22Rv1 (cell line): ENCODE measurements at regions not wholly inside any gene's neighbourhood (a gene's known extent, or its start where the extent isn't known, plus 50 kb on each side); places are given as distances from the start of the nearest gene placed in this dataset.

Source experiments
- CTCF ChIP-seq: fragments of 450-650 bp; IDR thresholded peaks from 2 replicates; pipeline ENCODE4 v1.5.1; 2017; ENCODE audit warnings: mild to moderate bottlenecking
- ZFX ChIP-seq: fragments of 450-650 bp; IDR thresholded peaks from 2 replicates; pipeline ENCODE4 v1.6.1; 2017; ENCODE audit warnings: antibody characterized with exemption, borderline replicate concordance

GRCh38 chr2:118668431-118669424 is 178.7 kb downstream of the EN1 start:
- TF ChIP-seq CTCF: no peak
- TF ChIP-seq ZFX: no peak
